EH (cell line): ENCODE measurements at regions not wholly inside any gene's neighbourhood (a gene's known extent, or its start where the extent isn't known, plus 50 kb on each side); places are given as distances from the start of the nearest gene placed in this dataset.
"Not testable (repeated sequence)": the region's sequence is repeated elsewhere in the genome, so short reads cannot be mapped to it uniquely, and the experiment has no call there.

Source experiments
- DNase-seq: peaks from one replicate; pipeline ENCODE4 v3.0.0-alpha.2; 2015; ENCODE audit warnings: low read depth

DNA sequence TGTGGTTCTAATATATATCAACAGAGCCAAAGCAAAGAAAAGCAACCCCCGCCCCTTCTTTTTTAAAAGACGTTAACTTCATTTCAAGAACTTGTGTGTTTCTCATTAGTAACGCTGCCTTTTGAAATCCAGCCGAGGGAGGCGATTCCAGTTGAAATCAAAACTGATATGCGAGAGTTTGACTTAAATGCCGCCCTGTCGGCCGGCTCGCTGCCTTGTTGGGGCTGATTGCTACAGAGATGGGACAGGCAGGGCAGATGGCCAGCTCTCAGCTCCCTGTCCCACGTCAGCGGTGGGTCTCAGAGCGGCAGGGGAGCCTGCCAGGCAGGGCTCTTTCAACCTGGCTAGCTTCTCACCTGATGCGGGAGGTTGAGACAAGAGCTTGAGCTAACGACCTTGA, 51.9 kb upstream of the ALX4 start:
- DNase-seq, result peak; percentile 18

DNA sequence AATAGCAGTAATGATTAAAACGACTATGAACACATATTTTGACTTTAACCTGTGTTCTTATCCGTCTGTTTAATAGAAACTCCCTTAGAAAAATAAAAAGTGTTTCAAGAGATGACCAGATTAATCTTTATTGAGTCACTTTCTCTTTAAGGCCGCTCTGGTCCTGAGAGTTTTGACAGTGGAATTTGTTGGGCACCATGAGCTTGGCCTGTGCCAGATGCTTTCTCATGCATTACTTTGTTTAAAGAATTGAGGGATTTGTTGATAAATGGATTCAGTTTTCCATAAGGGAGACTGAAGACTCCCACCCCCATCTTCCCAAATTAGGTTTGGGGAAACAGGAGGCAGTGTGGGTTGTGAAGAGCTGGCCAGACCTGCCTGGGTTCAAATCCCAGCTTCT, 53.2 kb upstream of the ALX4 start:
- no peak for DNase-seq

DNA sequence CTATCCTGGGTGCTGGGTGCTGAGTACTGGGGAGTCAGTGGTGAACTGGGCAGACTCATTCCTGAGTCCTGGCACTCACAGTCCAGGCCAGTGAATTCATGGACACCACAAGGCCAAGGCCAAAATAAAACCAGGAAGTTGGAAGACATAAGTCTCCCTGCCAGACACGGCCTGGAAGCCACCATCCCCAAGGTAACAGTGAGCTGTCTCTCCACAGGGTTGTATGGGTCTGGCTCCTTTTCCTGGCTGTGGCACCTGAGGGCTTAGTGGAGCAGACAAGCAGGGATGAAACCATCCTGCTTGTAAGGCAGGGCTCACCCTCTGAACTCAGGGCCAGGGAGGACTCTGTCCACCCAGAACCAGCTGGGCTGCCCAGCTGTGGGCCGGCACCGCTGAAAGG, 54.7 kb upstream of the ALX4 start:
- no peak for DNase-seq

DNA sequence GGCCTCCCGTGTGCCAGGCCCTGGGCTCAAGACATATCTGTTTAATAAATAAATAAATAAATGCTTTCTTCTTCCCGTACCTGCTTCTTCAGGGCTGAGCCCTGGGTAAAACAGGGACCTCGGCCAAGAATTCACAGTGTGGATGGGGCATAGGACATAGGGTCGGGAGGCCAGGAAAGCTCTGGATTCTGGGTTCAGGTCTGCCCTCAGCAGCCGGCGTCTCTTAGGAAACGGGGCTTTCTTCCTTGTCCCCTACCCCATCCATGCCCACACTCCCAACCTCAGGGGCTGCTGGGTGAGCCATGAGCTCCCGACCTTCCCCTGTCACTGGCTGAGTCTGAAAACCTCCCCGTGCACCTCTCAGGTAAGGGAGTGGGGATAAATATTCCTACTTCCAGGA, 55.7 kb upstream of the ALX4 start:
- no peak for DNase-seq

DNA sequence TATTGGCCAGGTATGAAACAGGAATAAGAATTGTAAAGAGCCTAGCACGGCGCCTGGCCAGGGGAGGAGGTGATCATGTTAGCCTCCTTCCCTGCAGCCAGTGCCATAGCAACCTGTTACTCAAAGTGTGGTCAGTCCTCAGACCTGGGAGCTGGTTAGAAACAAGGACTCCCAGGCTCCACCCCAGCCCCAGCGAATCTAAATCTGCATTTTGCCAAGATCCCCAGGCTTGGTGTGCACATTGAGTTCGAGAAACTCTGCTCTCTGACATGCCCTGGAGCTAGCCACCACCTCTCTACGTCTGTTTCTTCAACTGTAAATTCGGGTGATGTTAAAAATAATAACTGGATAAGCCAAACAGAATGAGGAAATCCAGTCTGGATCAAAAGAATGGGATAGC, 56.1 kb upstream of the ALX4 start:
- no peak for DNase-seq

DNA sequence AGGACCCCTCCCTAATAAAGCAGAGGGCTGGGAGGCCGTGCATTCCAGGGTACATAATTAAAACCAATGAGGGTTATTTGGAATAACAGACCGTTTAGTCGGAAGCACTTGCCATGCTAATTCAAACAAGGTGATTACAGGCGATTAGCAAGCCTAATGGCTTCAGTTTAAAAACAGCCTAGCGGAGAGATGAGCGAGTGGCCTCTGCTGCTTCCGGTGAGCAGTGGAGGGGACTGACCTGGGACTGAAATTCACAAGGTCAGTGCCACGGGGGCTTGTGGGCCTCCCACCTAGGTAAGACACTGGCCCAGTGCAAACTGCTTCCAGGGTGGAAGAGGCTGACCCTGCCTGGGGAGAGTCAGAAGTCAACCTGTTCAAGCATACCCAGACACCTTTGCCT, 56.8 kb upstream of the ALX4 start:
- no peak for DNase-seq

DNA sequence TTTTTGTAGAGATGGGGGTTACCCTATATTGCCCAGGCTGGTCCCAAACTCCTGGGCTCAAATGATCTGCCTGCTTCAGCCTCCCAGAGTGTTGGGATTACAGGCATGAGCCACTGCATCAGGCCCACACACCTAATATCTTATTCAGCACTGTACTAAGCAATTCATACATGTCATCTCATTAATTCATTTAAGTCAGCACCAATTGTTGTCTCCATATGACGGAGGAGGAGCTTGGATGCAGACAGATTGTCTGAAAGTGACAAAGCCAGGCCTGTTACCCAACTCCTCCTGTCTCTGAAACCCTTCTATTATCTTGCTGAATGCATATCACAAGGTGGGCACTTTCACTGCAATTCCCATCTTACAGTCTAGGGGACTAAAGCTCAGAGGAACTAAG, 57.5 kb upstream of the ALX4 start:
- no peak for DNase-seq

DNA sequence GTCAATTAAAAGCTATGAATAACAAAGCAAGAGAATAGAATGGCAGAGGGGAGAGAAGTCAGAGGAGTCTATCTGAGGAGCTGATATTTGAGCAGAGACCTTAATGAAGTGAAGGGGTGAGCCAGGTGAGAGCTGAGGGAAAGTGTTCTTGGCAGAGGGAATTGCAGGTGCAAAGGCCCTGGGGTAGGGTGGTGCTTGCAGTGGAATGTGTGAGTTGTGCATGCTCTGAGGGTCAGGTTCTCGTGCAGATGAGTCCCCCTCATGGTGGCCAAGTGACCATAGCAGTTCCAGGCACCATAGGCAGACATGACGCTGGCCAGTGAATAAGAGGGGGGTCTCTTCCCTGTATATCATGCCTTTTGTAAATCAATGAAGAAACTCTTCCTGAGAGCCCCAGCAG, 58.9 kb upstream of the ALX4 start:
- DNase-seq, result no peak

DNA sequence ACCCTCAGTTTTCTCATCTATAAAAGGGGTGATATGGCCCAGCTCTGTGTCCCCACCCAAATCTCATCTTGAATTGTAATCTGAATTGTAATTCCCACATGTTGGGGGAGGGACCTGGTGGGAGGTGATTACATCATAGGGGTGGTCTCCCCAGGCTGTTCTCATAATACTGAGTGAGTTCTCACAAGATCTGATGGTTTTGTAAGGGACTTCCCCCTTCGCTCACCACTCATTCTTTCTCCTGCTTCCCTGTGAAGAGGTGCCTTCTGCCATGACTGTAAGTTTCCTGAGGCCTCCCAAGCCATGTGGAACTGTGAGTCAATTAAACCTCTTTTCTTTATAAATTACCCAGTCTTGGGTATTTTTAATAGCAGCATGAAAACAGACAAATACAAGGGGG, 61.1 kb upstream of the ALX4 start:
- DNase-seq, result not testable (repeated sequence)

DNA sequence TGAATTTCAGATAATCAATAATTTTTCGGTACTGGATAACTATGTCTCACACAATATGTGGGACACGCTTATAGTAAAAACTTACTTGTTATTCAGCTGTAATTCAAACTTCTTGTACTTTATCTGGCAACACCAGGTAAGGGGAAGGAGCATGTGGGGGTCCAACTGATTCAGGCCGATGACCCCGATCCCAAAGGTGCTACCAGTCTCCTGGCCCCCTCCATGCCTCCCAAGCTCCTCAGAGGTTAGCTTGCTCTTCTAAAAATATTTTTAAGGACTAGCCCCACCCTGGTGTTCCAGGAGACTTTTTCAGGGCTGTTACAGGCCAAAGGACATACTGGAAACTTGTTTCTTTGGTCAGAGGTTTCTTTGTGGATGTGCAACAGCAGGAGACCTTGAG, 61.8 kb upstream of the ALX4 start:
- no peak for DNase-seq

DNA sequence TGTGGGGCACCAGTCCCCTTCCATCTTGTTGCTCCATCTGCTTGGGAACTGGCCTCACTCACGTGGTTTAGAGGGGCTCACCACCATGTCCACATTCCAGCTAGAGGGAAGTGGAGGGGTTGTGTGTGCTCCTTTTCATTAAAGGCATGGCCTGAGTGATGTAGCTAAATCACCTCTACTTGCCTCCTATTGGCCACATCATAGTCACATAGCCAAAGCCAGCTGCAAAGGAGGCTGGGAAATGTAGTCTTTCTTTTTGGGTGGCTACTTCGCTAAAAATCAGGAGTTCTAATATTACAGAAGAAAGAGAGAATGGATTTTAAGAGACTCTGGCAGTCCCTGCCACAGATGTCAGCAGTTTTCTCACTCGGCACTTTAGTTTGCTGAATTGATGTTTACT, 63.0 kb upstream of the ALX4 start:
- no peak for DNase-seq

DNA sequence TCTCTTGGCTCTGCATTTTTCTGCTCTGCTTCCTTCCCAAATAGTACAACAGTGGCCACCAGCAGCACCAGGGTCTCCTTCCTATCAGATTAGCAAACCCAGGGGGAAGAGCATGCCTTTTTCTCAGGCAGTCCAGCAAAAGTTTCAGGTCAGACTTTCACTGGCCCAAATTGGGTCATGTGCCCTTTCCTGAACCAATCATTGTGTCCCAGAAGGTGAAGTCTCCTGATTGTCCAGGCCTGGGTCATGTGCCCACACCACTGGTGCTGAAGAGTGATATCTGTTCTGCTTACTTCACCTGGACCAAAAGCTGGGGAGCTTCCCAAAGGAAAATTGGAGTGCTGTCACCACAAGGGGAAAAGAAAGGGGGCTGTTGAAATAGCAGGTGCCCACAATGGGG, 64.1 kb upstream of the ALX4 start:
- no peak for DNase-seq

DNA sequence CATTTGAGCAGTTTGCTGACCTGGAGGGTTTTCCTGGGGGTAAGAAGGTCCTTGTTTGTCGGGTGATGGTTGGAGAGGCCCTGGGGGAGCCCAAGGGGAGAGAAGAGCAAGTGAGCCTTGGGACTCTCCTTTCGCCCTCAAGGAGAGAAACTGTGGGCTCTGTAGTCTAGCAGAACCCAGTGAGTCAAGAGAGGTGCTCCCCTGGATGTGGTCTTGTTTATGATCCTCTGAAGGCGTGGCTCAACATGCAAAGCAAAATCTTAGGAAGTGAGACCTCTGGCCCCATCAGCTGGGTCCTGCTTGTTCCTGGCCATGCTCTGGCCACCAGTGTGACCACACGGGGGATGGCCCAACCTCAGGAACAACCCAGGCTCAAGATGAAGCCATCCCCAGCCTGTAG, 66.5 kb upstream of the ALX4 start:
- DNase-seq, result no peak

DNA sequence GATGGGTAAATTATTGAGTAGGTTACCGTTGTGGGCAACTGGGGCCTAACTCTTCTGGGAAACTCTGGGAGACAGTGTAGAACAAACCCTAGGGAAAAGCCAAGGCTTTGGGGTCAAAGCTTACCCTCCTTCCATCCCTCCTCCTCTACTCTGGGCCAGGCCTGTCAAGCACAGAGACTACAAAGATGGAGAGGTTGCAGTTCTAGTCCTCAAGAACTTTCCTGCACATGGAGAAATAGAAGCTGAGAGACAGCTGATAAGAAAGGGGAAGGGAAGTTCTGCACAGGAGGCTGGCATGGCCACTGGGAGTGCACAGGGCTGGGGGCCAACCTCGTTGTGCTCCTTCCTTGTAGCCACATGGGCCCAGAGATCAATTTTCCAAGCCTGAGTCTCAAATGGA, 67.2 kb upstream of the ALX4 start:
- no peak for DNase-seq

DNA sequence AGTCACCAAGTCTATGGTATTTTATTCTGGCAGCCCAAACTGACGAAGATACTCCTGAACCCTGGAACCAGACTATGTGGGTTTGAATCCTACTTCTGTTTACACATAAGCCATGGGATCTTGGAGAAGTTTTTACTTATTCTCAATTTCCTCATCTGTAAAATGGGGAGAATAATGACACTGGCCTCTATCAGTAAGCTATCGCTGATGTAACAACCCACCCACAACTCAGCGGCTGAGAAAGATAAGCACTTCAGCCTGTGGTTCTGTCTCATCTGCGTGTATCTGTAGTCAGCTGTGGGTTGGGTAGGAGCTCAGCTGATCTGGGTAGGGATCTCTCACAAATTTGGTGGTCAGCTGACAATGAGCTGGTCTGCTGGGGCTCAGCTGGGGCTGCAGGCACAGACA, 68.0 kb upstream of the ALX4 start:
- DNase-seq, result no peak

DNA sequence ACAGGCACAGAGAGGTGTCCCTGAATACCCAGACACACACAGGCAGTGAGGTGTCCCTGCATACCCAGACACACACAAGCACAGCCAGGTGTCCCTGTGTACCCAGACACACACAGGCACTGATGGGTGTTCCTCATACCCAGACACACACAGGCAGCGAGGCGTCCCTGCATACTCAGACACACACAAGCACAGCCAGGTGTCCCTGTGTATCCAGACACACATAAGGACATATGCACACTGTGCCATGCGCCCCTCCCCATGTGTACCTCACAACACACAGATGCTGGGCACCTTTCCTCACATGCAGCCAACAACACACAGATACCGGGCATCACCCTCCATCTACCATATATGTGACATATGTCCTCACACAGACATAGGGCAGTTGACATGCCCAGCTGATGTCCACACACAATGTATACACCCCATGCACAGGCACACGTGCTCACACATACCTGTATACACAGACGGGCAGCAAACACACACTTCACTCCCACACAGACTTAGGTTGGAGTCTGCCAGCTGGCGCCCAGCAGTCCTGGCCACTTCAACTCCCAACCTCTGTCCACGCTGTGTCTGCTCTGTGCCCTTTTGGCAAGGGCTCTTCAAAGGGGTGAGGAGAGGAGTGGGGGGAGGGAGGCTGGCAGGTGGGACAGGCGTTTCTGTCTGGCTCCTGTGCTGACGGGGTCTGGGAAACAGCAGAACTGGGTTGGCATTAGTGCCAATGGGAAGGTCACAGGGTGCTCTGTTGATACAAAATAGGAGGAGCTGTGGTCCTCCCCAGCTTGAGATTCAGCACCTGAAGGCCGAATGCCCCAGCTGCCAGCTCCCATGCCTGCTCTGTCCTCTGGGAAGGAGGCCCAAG, 69.4 kb upstream of the ALX4 start:
- DNase-seq, result no peak

DNA sequence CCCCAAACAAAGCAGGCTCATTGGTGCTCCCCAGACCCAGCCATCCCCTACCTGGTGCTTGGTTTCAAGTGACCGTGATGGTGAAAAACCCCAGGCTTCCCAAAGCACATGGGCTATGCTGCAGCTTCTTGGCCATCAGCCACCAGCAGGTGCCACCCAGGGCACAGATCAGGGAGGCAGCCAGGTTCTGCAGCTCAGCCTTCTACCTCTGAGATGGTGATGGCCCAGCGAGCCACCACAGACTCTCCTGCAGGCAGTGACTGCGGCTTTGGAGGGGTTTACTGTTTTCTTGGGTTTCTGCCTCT, 70.0 kb upstream of the ALX4 start:
- DNase-seq, result no peak

DNA sequence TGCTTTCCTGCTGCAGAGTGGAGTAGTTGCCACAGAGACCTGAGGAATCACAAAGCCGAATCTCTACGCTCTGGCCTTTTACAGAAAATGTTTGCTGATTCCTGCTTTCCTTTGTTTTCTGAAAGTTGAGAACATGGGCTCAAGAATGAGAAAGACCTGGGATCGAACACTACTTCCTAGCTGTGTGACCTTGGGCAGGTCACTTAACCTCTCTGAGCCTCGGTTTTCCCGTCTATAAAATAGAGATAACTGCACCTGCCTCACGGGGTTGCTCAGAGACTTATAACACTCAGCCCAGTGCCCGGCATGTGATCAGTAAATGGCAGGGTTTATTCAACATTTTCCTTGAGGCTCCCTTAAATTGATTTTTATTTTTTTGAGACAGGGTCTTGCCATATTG, 70.9 kb upstream of the ALX4 start:
- DNase-seq, result no peak

DNA sequence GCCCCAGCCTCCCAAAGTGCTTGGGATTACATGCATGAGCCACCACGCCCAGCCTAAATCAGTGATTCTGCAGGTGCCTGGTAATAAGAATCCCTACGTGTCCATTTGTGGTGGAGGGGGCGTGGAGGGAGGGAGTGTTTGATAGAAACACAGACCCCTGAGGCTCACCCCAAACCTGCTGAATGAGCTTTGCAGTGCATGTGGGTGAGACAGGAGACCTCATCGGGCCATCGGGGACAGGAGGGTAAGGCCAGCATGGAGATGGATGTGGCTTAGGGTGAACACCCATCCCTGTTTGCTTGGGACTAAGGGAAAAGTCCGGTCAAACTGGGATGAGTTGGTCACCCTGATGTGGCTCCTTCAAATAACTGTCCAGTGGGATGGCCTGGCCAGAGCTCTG, 71.3 kb upstream of the ALX4 start:
- DNase-seq, result no peak

DNA sequence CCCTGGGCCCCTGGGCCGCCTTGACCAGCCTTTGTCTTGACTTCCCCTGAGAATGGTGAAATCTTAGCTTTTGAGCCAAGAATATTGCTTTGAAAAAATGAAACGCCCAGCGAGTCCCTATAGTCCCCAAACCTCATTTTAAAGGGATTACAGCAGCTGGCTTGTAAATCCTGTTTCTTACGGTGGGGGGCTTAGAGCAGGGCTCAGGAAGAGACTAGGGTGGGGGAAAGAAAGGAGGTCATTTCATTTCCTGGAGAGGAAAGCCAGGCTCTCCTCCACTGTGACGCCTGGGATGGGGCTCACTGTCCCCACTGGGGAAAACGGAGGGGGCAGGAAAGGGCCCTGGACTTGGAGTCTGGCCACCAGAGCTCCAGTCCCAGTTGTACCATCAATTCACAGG, 72.2 kb upstream of the ALX4 start:
- DNase-seq, result no peak

DNA sequence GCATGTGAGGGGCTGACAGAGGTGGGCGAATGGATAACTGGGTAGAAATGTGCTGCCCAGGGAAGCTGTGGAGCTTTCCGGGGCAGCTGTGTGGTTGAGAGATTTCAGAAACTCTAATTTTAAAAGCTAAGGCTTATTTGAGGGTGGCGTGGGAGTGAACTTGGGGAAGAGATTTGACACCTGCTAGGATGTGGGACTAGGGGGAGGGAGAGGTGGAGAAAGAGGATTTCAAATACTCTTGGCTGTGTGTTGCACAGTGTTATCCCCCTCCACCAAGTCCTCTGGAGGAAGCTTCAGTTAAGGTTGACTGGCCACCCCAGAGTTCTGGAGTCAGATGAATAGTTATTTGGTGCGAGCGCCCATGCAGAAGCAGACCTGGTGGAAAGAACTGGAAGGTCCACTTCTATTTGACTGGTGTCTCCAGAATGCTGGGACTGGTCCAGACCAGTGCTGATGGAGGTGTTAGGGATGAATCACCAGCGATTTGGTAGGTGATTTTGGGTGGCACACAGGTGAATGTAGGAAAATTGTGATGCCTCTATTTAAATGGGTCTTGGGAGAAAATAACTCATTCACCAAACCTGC, 72.8 kb upstream of the ALX4 start:
- DNase-seq, result no peak

DNA sequence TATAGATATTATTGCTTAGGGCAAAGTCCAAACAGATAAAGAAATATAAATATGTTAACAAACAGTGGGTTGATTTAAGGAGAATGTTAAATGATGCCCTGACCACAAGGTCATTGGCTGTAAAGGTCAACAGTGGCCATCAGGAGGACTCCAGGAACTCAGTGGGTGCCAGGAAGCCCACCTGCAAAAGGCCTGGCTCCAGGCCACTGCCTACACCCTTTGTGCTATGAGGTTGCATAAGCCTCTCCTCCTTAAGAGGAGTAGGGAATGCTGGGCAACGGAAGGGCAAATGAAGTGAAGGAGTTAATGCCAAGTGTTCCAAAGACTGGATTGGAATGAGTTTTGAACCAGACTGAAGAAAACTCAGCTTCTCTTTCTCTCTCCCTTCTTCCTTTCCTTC, 73.3 kb upstream of the ALX4 start:
- DNase-seq, result no peak

DNA sequence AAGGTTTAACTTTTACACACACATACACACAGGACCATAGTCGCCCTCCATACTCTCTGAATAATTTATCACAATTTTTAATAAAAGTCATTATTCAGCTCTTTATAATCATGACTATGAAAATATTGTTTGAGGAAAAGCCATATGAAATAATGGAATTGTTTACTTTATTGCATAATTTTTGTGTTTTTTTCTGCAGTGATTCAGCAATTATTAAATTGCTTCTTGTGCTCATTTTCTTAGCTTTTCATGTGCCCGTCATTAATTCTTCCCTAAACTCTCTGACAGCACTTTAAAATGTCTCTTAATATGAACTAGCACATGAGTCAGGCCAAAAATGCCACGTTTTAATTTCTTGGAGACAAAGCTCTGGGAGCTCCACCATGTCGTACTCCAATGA, 77.5 kb upstream of the ALX4 start:
- DNase-seq, result no peak

DNA sequence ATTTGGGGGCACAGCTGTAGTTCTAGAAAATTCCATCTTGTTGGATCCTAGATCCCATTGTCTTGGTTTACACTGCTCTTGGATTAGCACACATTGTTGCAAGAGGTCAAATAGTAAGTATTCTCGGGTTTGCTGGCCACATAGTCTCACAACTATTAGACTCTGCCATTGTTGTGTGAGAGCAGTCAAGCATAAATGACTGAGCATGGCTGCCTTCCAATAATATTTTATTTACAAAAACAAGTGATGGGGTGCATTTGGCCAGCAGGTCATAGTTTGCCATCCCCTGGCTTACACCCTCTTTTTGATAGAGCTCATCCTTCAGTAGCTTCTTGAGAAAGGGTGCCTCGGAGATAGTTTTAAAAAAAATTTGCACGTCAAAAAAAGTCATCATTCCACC, 77.9 kb upstream of the ALX4 start:
- no peak for DNase-seq
